Lung (tissue), 11 donors: ENCODE measurements at regions not wholly inside any gene's neighbourhood (a gene's known extent, or its start where the extent isn't known, plus 50 kb on each side); places are given as distances from the start of the nearest gene placed in this dataset.

ENCODE experiments used
- ATAC-seq: fragments of 200-7000 bp; cut with Tn5 transposase; one replicate; pipeline ENCODE4 v1.9.1; 2020; ENCODE audit warnings: moderate number of reproducible peaks; ENCODE audit not compliant: insufficient read depth, low FRiP score
- DNase-seq, 3 donors: peaks; one replicate each; pipeline ENCODE4 v3.0.0-alpha.2; 2013 to 2017
- H3K27ac ChIP-seq, 2 donors: one replicate each; pipeline ENCODE4 v1.5.1; 2013; ENCODE audit warnings: mild to moderate bottlenecking in 2 of 2, moderate library complexity in 2 of 2, control low read depth in 1 of 2, inconsistent platforms in 1 of 2, low read depth in 1 of 2, low read length in 1 of 2
- H3K27me3 ChIP-seq, 3 donors: one replicate each; pipeline ENCODE4 v1.5.1; 2013; ENCODE audit warnings: low read length in 2 of 3; ENCODE audit not compliant: control insufficient read depth in 3 of 3, insufficient read depth in 3 of 3
- H3K36me3 ChIP-seq, 4 donors: one replicate each; pipeline ENCODE4 v1.5.1; 2013; ENCODE audit warnings: low read length in 4 of 4, mild to moderate bottlenecking in 1 of 4, moderate library complexity in 1 of 4; ENCODE audit not compliant: control insufficient read depth in 4 of 4, insufficient read depth in 4 of 4
- H3K4me1 ChIP-seq, 5 donors: one replicate each; pipeline ENCODE4 v1.5.1; 2013; ENCODE audit warnings: low read length in 5 of 5, mild to moderate bottlenecking in 2 of 5, moderate library complexity in 1 of 5; ENCODE audit not compliant: control insufficient read depth in 5 of 5, insufficient read depth in 5 of 5
- H3K4me3 ChIP-seq: one replicate; pipeline ENCODE4 v1.5.1; 2013; ENCODE audit warnings: mild to moderate bottlenecking, control low read depth, moderate library complexity
- H3K9ac ChIP-seq, 2 donors: one replicate each; pipeline ENCODE4 v1.5.1; 2013; ENCODE audit warnings: low read length in 2 of 2, control low read depth in 1 of 2; ENCODE audit not compliant: insufficient read depth in 1 of 2
- H3K9me3 ChIP-seq, 4 donors: one replicate each; pipeline ENCODE4 v1.5.1; 2013; ENCODE audit warnings: low read length in 3 of 4, mild to moderate bottlenecking in 1 of 4, moderate library complexity in 1 of 4; ENCODE audit not compliant: control insufficient read depth in 4 of 4, insufficient read depth in 3 of 4
- CTCF ChIP-seq: IDR thresholded peaks from 2 replicates; pipeline ENCODE4 v1.5.1; 2012; ENCODE audit warnings: mild to moderate bottlenecking; ENCODE audit errors: control extremely low read depth, extremely low read depth
- WGBS, 2 donors: extraction: QIAGEN DNeasy Blood & Tissue Kit; methylation state at CpG; one replicate each; pipeline ENCODE4 v1.1.7; 2013; 5-methylcytosine and 5-hydroxymethylcytosine counted together
- donor health status: control.
- donor health status: control.
- donor health status: Bipolar disorder and iron deficiency.
- donor health status: healthy.
- donor health status: DM: yes; HTN: yes; CAD: no.

DNA sequence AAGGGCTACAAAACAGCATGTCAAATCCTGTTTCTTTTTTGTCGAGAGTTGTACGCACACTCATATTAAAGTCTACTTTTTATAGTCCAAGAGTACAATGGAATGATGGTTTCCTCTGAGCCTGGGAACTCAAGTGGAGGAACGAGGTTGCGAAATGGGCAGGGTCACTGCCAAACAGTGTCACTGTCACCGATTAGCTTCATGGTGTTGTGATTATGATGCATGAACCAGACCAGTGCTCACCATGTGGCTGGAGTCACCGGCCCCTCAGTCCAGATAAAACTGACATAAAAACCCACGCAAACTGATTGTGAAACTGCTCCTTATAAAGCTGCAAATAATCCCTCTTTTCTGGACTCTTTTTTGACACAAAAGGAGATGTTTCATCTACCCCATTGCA is 122.0 kb downstream of the COPS8 start:
- Histone ChIP-seq H3K9me3 (peaks cover 0 to under 1% (median 0%) of the 10 kb centered on the region in 4 donors), H3K4me1 (peaks cover 1 to 69% (median 13%) of the 10 kb centered on the region in 5 donors), H3K27me3 (no peaks in the 10 kb centered on the region), H3K36me3 (no peaks in the 10 kb centered on the region), H3K27ac (peak overlapping the region in 1 of 2 donors; percentile 80), H3K4me3 (no peak overlapping the region), H3K9ac (peak overlapping the region in 1 of 2 donors; percentile 10)
- TF ChIP-seq CTCF: no peak
- ATAC-seq: no peak
- DNase-seq: peak; percentile 89 to 97 (median 94)
- WGBS, 2 donors: 30 to 41% methylated on average over 7 of the region's 7 CpGs

GRCh38 chr2:237208373-237209260 is 122.9 kb downstream of the COPS8 start:
- 67% methylated on average over 16 of the region's 16 CpGs for WGBS, 2 donors
- Histone ChIP-seq H3K36me3 (no peaks in the 10 kb centered on the region), H3K9ac (peak overlapping the region in 1 of 2 donors; percentile 54), H3K27me3 (no peaks in the 10 kb centered on the region), H3K4me3 (no peak overlapping the region), H3K9me3 (peaks cover 0 to 2% (median 0%) of the 10 kb centered on the region in 4 donors), H3K4me1 (peaks cover 4 to 76% (median 21%) of the 10 kb centered on the region in 5 donors), H3K27ac (peak overlapping the region in 1 of 2 donors; percentile 58)
- ATAC-seq (no peak), DNase-seq (peak; percentile 66 to 89 (median 83))
- TF ChIP-seq CTCF: no peak

DNA sequence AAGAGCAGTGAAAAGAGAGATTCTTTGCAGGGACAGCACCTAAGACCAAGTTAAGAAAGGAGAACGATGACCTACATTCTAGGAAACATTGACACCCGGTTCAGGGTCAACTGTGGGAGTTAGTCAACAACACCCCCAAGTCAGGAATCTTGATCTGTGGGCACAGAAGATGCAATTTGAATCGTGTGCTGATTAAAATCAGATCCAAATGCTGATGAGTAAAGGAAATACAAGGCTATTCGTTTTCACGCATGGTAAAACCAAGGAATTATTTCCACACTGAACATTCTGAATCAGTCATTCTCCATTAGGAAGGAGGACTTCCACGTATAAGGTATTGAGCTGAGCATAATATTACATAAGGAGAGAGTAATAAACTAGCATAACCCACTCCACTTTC is 124.2 kb downstream of the COPS8 start:
- DNase-seq: no peak
- H3K36me3 ChIP-seq: no peaks in the 10 kb centered on the region
- no peak for TF ChIP-seq CTCF
- no peak overlapping the region for H3K9ac ChIP-seq
- WGBS, 2 donors: 81 to 88% methylated on average over 6 of the region's 6 CpGs
- peaks cover 4 to 78% (median 24%) of the 10 kb centered on the region in 5 donors for H3K4me1 ChIP-seq
- no peak overlapping the region for H3K4me3 ChIP-seq
- no peaks in the 10 kb centered on the region for H3K27me3 ChIP-seq
- peaks cover 0 to 2% (median 0%) of the 10 kb centered on the region in 4 donors for H3K9me3 ChIP-seq
- ATAC-seq: no peak
- no peak overlapping the region for H3K27ac ChIP-seq
